Brain microvascular endothelial cell (primary cell): ENCODE measurements at regions not wholly inside any gene's neighbourhood (a gene's known extent, or its start where the extent isn't known, plus 50 kb on each side); places are given as distances from the start of the nearest gene placed in this dataset.
A peak's percentile ranks its signal among the peaks of the same experiment; 100 is the strongest.
"Not testable (repeated sequence)": the region's sequence is repeated elsewhere in the genome, so short reads cannot be mapped to it uniquely, and the experiment has no call there.

ENCODE experiments used
- DNase-seq: peaks from one replicate; pipeline ENCODE4 v3.0.0-alpha.2; 2020
- H3K27ac ChIP-seq: fragments of 250-450 bp; sonication (Bioruptor Pico); 2 replicates; pipeline ENCODE4 v1.5.1; 2020; ENCODE audit warnings: mild to moderate bottlenecking, moderate library complexity
- H3K27me3 ChIP-seq: fragments of 250-450 bp; sonication (Bioruptor Pico); replicated peaks from 2 replicates; pipeline ENCODE4 v1.5.1; 2020; ENCODE audit warnings: mild to moderate bottlenecking
- H3K36me3 ChIP-seq: fragments of 250-450 bp; sonication (Bioruptor Pico); replicated peaks from 2 replicates; pipeline ENCODE4 v1.5.1; 2020; ENCODE audit warnings: mild to moderate bottlenecking
- H3K4me3 ChIP-seq: 2 replicates; pipeline ENCODE4 v1.5.1; 2011; ENCODE audit warnings: low read depth, mild to moderate bottlenecking, control low read depth, low read length, moderate library complexity
- in situ Hi-C: cut with HindIII; loops from 2 replicates; pipeline ENCODE4 v1.10.0; 2017; ENCODE audit warnings: low sequenced_read_pairs, low pct_ligation_motif_present
- TF ChIP-seq, protein P1 (sequence below): IDR thresholded peaks from 2 replicates; pipeline ENCODE4 v1.5.1; 2011; ENCODE audit warnings: low read depth, mild to moderate bottlenecking, moderate library complexity, low read length, control low read depth, inconsistent platforms; ENCODE audit errors: missing control alignments

- no peak overlapping the region for H3K4me3 ChIP-seq
- H3K36me3 ChIP-seq = no peaks in the 10 kb centered on the region
- peak; percentile 71 for DNase-seq
- in situ Hi-C loops = loop anchor here (25.0 kb wide), 1 partner anchor 470 kb away; no protein-coding TSS in a partner anchor
- TF ChIP-seq, protein P1, sequence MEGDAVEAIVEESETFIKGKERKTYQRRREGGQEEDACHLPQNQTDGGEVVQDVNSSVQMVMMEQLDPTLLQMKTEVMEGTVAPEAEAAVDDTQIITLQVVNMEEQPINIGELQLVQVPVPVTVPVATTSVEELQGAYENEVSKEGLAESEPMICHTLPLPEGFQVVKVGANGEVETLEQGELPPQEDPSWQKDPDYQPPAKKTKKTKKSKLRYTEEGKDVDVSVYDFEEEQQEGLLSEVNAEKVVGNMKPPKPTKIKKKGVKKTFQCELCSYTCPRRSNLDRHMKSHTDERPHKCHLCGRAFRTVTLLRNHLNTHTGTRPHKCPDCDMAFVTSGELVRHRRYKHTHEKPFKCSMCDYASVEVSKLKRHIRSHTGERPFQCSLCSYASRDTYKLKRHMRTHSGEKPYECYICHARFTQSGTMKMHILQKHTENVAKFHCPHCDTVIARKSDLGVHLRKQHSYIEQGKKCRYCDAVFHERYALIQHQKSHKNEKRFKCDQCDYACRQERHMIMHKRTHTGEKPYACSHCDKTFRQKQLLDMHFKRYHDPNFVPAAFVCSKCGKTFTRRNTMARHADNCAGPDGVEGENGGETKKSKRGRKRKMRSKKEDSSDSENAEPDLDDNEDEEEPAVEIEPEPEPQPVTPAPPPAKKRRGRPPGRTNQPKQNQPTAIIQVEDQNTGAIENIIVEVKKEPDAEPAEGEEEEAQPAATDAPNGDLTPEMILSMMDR = peak; percentile 97
- H3K27ac ChIP-seq = no peak overlapping the region
- H3K27me3 ChIP-seq = no peaks in the 10 kb centered on the region
Measured at GRCh38 chr12:107607464-107608392, 77.9 kb upstream of the PWP1 start.

DNA sequence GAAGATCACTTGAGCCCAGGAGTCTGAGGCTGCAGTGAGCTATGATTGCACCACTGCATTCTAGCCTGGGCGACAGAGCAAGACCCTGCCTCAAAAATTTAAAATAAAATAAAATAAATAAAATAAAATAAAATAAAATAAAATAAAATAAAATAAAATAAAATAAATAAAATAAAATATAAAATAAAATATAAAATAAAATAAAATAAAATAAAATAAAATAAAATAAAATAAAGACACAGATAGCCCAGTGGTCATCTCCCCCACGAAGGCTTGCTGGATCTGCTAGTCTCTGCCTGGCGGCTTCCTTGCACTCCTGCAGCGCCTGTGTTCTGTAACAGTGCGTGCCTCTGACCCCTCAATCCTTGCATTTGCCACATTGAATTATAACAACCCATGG, 76.8 kb upstream of the PWP1 start:
- DNase-seq, H3K4me3 ChIP-seq, H3K27me3 ChIP-seq, H3K36me3 ChIP-seq, H3K27ac ChIP-seq: not testable (repeated sequence)
- in situ Hi-C loops = loop anchor here (25.0 kb wide), 1 partner anchor 471 kb away; no protein-coding TSS in a partner anchor

DNA sequence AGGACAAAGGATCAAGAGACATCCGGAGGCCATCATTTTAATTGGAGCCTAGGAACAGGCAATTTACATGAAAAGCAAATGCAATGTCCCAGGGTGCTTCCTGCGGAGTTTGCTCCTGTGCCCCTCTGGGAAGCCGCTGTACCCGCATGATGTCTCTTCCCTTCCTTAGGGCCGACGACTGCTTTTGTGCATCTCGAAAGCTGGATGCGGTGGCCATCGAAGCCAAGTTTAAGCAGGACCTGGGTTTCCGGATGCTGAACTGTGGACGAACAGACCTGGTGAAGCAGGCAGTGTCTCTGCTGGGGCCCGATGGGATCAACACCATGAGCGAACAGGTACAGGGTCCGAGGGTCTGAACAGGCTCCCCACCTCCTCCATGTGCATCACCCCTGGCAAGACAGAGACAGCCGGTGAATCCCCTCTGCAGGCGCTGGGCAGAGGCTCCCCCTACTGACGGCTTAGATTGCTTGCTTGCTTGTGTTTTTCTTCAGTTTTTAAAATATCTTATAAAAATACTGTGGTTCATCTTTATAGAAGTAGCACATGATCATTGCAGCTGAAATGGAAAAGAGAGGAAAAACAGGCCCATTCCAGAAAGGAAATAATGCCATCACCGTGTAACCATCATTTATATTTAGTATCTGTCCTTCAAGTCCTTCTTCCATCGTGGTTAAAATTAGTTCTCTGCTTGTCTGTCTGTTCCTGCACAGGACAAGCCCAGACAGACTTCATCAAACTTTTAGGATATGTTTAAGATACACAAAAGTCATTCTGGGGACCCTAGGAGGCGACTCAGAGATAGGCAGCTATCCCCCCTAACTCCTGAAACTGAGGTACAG, 75.4 kb upstream of the PWP1 start:
- Histone ChIP-seq H3K27me3 (no peaks in the 10 kb centered on the region), H3K4me3 (no peak overlapping the region), H3K27ac (no peak overlapping the region), H3K36me3 (no peaks in the 10 kb centered on the region)
- in situ Hi-C loops = loop anchor here (25.0 kb wide), 1 partner anchor 473 kb away; no protein-coding TSS in a partner anchor
- peak; percentile 40 for DNase-seq
- TF ChIP-seq, protein P1 = peak; percentile 96

GRCh38 chr12:107612508-107612907, 73.1 kb upstream of the PWP1 start:
- no peaks in the 10 kb centered on the region for H3K36me3 ChIP-seq
- in situ Hi-C loops = loop anchor here (25.0 kb wide), 1 partner anchor 475 kb away; no protein-coding TSS in a partner anchor
- no peak overlapping the region for H3K27ac ChIP-seq
- TF ChIP-seq, protein P1 = no peak
- H3K27me3 ChIP-seq = no peaks in the 10 kb centered on the region
- no peak overlapping the region for H3K4me3 ChIP-seq
- no peak for DNase-seq

DNA sequence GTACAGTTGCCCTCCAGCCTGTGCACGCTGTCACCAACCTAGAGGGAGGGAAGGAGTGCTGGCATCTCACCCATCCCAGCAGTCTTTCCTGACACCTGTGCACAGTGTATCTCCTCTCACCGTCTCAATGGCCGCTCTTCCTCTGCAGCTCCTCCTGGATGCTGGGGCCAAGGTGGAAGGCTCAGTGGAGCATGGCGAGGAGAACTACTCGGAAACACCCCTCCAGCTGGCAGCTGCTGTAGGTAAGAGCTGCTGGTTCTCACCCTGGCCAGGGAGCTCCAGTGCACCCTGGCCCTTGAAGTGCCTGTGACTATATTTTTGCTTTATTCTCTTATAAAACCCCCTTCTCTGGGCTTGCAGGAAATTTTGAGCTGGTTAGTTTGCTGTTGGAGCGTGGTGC, 68.7 kb upstream of the PWP1 start:
- H3K4me3 ChIP-seq = no peak overlapping the region
- DNase-seq = no peak
- no peak overlapping the region for H3K27ac ChIP-seq
- in situ Hi-C loops = loop anchor here (25.0 kb wide), 1 partner anchor 480 kb away; no protein-coding TSS in a partner anchor
- H3K36me3 ChIP-seq = no peaks in the 10 kb centered on the region
- TF ChIP-seq, protein P1 = no peak
- no peaks in the 10 kb centered on the region for H3K27me3 ChIP-seq

- Histone ChIP-seq H3K4me3 (no peak overlapping the region), H3K27me3 (no peaks in the 10 kb centered on the region), H3K36me3 (no peaks in the 10 kb centered on the region), H3K27ac (no peak overlapping the region)
- in situ Hi-C loops = loop anchor here (25.0 kb wide), 1 partner anchor 481 kb away; no protein-coding TSS in a partner anchor
- DNase-seq = no peak
- TF ChIP-seq, protein P1 = no peak
Measured at GRCh38 chr12:107618106-107618505, 67.5 kb upstream of the PWP1 start.
